GM19324 (cell line): ENCODE measurements at regions not wholly inside any gene's neighbourhood (a gene's known extent, or its start where the extent isn't known, plus 50 kb on each side); places are given as distances from the start of the nearest gene placed in this dataset.

Experiments used
- ATAC-seq: cut with Tn5 transposase; IDR thresholded peaks from one replicate; pipeline ENCODE4 v1.9.1; 2021; ENCODE audit warnings: mild to moderate bottlenecking, moderate library complexity; ENCODE audit not compliant: unreplicated experiment, low FRiP score

- no peak for ATAC-seq
These were observed 124.3 kb upstream of the CACNA2D1 start for GRCh38 chr7:82567841-82568240.

- no peak for ATAC-seq
These were observed 123.8 kb upstream of the CACNA2D1 start for GRCh38 chr7:82567356-82567755.

- ATAC-seq = no peak
These were observed 123.2 kb upstream of the CACNA2D1 start for GRCh38 chr7:82566752-82567151.

GRCh38 chr7:82562716-82563404 lies 119.3 kb upstream of the CACNA2D1 start:
- no peak for ATAC-seq

GRCh38 chr7:82559193-82559805 lies 115.7 kb upstream of the CACNA2D1 start:
- peak; percentile 98 for ATAC-seq

GRCh38 chr7:82549616-82550285 lies 106.2 kb upstream of the CACNA2D1 start:
- ATAC-seq = no peak

- ATAC-seq = no peak
These were observed 104.6 kb upstream of the CACNA2D1 start for GRCh38 chr7:82548141-82548688.

- no peak for ATAC-seq
These were observed 99.1 kb upstream of the CACNA2D1 start for GRCh38 chr7:82542665-82543064.

- no peak for ATAC-seq
These were observed 96.4 kb upstream of the CACNA2D1 start for GRCh38 chr7:82539969-82540368.

GRCh38 chr7:82534684-82535083 lies 91.1 kb upstream of the CACNA2D1 start:
- ATAC-seq = no peak

GRCh38 chr7:82530361-82530760 lies 86.8 kb upstream of the CACNA2D1 start:
- ATAC-seq = no peak

- ATAC-seq = no peak
These were observed 85.2 kb upstream of the CACNA2D1 start for GRCh38 chr7:82528577-82529310.

GRCh38 chr7:82527851-82528250 lies 84.3 kb upstream of the CACNA2D1 start:
- ATAC-seq = no peak

GRCh38 chr7:82521906-82522445 lies 78.4 kb upstream of the CACNA2D1 start:
- no peak for ATAC-seq

- ATAC-seq = no peak
These were observed 73.5 kb upstream of the CACNA2D1 start for GRCh38 chr7:82517050-82517449.

GRCh38 chr7:82511542-82511941 lies 68.0 kb upstream of the CACNA2D1 start:
- no peak for ATAC-seq

- no peak for ATAC-seq
These were observed 64.5 kb upstream of the CACNA2D1 start for GRCh38 chr7:82507976-82508677.

GRCh38 chr7:82507365-82507975 lies 63.9 kb upstream of the CACNA2D1 start:
- no peak for ATAC-seq

- no peak for ATAC-seq
These were observed 63.1 kb upstream of the CACNA2D1 start for GRCh38 chr7:82506702-82507101.

GRCh38 chr7:82506208-82506607 lies 62.6 kb upstream of the CACNA2D1 start:
- no peak for ATAC-seq
